Transverse colon (tissue), 3 donors: ENCODE measurements at regions not wholly inside any gene's neighbourhood (a gene's known extent, or its start where the extent isn't known, plus 50 kb on each side); places are given as distances from the start of the nearest gene placed in this dataset.

Experiments
- POLR2A ChIP-seq: fragments of 450-650 bp; IDR thresholded peaks from one replicate; pipeline ENCODE4 v1.6.1; 2016; ENCODE audit warnings: antibody characterized with exemption, mild to moderate bottlenecking, moderate library complexity
- TF ChIP-seq, protein P1 (sequence below), 5 experiments: fragments of 200-600 bp in 3 of 5; fragments of 450-650 bp in 2 of 5; sonication (generic) in 3 of 5; IDR thresholded peaks; 1 replicate in 2 of 5; 2 replicates in 3 of 5; pipeline ENCODE4 v1.5.1; 2016 to 2017; ENCODE audit warnings: antibody characterized with exemption in 5 of 5, inconsistent platforms in 3 of 5, mild to moderate bottlenecking in 2 of 5, moderate library complexity in 1 of 5

DNA sequence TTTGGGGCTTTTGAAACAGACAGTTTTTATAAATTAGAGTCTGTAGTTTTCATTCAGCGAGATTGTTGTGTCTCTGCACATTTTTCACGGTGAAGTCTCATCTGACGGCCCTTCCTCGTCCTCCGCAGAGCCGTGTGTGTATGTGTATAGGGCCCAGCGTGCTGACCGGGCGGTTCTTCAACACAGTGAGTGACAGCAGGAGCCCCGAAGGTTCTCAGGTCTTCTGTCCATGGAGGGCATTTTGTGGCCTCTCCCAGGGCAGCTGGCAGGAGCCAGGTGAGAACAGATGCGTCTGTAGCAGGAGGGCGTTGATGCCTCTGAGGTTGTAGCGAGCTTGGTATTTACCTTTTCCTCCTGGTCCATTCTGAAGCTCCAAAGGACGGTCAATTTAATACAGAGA, 116.0 kb upstream of the LPCAT1 start:
- TF ChIP-seq POLR2A = no peak
- TF ChIP-seq, protein P1, sequence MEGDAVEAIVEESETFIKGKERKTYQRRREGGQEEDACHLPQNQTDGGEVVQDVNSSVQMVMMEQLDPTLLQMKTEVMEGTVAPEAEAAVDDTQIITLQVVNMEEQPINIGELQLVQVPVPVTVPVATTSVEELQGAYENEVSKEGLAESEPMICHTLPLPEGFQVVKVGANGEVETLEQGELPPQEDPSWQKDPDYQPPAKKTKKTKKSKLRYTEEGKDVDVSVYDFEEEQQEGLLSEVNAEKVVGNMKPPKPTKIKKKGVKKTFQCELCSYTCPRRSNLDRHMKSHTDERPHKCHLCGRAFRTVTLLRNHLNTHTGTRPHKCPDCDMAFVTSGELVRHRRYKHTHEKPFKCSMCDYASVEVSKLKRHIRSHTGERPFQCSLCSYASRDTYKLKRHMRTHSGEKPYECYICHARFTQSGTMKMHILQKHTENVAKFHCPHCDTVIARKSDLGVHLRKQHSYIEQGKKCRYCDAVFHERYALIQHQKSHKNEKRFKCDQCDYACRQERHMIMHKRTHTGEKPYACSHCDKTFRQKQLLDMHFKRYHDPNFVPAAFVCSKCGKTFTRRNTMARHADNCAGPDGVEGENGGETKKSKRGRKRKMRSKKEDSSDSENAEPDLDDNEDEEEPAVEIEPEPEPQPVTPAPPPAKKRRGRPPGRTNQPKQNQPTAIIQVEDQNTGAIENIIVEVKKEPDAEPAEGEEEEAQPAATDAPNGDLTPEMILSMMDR (IDR thresholded peaks at IDR 0.05) = no peak
